NCI-H187 (cell line): ENCODE measurements at regions not wholly inside any gene's neighbourhood (a gene's known extent, or its start where the extent isn't known, plus 50 kb on each side); places are given as distances from the start of the nearest gene placed in this dataset.
"Not testable (repeated sequence)": the region's sequence is repeated elsewhere in the genome, so short reads cannot be mapped to it uniquely, and the experiment has no call there.

Experiments used
- DNase-seq, 2 experiments: peaks; one replicate each; lab custom pipeline; 2025; lab: John Stamatoyannopoulos, UW

DNA sequence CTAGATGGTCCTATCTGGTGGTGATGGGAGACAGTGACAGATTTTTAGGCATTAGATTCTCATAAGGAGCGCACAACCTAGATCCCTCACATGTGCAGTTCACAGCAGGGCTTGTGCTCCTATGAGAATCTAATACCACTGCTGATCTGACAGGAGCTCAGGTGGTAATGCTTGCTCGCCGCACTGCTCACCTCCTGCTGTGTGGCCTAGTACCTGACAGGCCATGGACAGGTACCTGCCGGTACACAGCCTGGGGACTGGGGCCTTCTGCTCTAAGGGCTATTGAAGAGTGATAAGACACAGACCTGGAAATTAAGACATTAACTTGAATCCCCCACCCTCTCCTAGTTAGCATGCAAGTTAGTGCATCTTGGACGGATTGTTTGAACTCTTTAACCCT is 64.4 kb downstream of the KLRB1 start:
- not testable (repeated sequence) for DNase-seq

GRCh38 chr12:9542827-9543226 is 64.9 kb downstream of the KLRB1 start:
- not testable (repeated sequence) for DNase-seq

- DNase-seq: not testable (repeated sequence)
Observed at GRCh38 chr12:9515925-9516324, 91.8 kb downstream of the KLRB1 start.

DNA sequence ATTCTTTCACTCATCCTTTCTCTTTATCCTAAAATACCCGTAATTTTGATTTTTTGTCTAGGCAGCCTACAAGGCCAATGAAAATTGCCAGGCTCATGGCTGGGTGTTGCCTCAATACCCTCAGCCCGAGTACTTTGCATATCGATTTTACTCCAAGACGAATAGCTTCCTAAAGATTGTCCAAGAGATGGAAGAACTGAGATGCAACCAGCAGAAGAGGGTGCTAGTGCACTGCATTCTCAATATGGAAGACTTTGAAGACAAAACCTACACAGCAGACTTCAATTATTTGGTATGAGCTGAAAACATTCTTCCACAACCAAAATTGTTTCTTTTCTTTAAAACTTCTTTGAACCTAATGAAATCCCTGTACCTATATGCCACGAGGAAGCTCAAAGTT is 95.0 kb downstream of the KLRB1 start:
- DNase-seq: not testable (repeated sequence)

GRCh38 chr12:9510392-9511011 is 97.2 kb downstream of the KLRB1 start:
- DNase-seq: not testable (repeated sequence)

GRCh38 chr12:9509464-9510161 is 98.1 kb downstream of the KLRB1 start:
- no peak for DNase-seq

- DNase-seq: no peak
Observed at GRCh38 chr12:9506746-9507145, 101.0 kb downstream of the KLRB1 start.

DNA sequence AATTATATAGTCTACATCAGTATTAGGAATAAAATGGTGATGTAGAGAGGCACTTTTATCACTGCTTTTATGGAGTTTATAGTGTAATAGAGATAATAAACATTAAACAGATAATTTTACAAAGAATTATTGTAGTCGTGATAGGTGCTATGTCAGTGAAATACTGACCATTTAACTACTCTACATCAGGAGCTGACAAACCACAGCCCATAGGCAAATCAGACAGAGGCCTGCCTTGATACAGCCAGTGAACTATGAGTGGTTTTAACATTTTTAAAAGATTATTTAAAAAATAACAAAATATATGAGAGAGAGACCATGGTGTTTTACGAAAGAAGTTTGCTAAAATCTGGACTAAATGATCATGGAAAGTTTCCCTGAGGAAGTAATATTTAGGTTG is 104.3 kb downstream of the KLRB1 start:
- DNase-seq: not testable (repeated sequence)

DNA sequence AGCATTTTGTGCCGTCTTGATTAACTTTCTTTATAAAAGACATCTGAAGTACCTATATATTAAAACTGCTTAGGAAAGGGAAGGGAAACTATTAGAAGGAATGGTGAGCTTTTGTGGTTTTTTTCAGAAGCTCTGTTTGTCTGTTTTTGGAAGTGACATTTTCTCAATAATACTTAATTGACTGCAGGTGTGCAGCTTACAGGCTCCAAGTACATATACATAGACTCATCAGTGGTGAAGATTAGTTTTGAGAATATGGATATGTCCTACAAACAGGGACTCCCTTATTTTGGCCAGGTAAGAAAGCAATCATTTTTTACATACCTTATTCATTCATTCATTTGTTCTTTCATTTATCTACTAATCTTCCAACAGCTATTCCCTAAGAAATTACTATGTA is 104.9 kb downstream of the KLRB1 start:
- not testable (repeated sequence) for DNase-seq

DNA sequence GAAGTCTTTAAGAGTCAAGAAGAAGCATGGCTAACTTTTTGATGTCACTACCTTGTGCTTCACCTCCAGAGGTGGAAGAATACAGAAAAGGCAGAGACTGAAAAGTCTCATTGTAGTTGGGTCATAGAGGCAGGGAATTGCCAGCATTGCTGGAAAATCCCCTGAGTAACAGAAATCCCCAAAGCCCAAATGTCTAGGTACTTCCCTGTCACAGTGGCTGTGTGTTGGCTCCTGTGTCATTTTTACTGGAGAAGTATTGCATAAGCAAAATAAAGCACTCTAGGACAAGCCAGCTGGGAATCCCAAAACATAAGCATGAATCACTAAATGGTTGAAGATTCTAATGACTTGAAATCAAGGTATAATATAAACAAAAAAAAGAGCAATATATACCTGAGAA is 114.4 kb downstream of the KLRB1 start:
- DNase-seq: not testable (repeated sequence)

GRCh38 chr12:9481289-9481688 is 126.4 kb downstream of the KLRB1 start:
- not testable (repeated sequence) for DNase-seq

DNA sequence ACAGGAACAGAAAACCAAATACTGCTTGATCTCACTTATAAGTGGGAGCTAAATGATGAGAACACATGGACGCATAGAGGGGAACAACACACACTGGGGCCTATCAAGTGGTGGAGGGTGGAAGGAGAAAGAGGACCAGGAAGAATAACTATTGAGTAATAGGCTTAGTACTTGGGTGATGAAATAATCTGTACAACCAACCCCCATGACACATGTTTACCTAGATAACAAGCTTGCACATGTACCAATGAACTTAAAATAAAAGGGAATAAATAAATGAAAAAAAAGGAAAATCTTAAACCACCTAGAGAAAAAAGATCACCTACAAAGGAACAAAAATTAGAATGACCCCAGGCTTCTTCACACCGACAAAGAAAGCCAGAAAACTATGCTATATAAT is 133.5 kb downstream of the KLRB1 start:
- not testable (repeated sequence) for DNase-seq

DNA sequence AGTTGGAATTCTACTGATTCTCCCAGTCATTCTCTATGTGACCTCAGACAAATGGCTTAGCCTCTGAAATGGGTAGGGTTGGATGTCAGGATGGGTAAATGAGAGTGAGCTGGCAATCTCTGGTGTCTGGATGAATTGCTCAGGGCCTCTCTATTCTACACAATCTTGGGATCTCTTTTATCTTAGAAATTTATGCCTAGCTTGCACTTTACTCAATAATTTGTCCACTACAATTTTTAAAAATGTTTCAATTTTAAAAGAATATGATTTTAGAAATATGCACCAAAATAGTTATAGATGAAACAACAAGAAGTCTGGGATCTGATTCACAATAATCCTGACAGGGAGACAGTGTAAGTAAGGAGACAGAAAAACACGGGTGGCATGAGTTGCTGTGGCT is 134.1 kb downstream of the KLRB1 start:
- DNase-seq: not testable (repeated sequence)

DNA sequence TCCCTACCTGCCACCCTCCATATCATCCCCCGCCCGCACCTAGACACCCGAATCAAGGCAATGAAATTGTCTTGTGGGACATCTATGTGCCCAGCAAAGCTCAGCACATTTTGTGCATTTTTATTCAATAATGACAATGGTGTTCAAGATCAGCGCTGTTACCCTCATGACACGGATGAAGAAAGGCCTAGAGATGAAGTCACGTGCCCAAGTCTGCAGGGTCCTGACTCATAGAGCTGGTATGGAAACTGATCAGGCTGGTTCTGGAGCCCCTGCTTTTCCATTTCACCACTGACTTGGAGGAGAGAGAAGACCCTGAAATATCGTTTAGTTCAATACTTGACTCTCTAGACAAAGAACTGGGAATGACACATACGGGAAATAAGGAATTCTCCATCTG is 136.2 kb downstream of the KLRB1 start:
- not testable (repeated sequence) for DNase-seq

DNA sequence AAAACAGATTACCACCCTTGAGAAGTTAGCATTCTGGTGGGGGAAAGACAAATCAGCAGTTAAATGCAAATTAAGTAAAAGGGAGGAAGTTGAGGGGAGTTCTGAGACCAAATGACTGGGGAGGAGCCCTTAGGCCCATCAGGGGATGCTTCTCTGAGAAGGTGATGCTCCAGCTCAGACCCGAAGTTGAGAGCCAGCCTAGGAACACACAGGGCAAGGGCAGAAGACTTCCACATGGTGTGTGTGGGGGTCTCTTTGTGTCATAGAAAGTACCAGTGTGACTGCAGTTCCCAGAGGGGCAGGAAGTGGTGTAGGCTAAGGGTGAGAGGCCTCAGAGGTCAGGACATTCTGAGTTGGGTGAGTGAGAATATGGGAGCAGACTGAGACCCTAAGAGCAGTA is 137.3 kb downstream of the KLRB1 start:
- not testable (repeated sequence) for DNase-seq

DNA sequence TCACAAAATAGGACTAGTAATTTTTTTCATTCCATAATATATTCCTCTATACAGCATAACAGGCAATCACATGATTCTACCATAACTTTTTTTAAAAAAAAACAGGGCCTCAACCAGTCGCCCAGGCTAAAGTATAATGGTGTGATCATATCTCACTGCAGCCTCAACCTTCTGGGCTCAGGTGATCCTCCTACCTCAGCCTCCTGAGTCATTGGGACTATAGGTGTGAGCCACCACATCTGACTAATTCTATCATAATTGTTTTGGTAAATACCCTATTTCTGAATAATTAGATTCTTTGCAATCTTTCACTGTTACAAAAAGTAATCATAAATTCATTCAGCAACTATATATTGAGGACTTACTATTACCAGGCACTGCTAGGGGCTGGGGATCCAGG is 137.8 kb downstream of the KLRB1 start:
- DNase-seq: not testable (repeated sequence)

DNA sequence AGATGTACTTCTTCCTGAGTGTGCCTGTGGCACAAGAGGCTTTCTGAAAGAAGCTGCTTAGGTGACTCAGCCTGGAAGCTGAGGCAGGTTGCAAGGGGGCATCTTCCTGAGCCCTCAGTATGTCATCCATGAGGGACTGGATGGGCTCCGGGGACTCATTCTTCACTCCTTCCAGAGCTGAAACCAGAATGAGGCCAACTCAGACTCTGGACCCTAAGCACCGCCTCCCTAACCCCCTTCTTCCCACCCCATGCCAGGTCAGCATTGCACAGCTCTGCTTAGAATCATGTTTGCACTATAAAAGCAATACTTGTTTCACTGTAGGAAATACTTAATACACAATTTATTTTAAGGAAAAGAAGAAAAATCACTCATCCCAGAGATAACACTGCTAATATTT is 138.3 kb downstream of the KLRB1 start:
- not testable (repeated sequence) for DNase-seq

- DNase-seq: not testable (repeated sequence)
Observed at GRCh38 chr12:9468998-9469397, 138.7 kb downstream of the KLRB1 start.

DNA sequence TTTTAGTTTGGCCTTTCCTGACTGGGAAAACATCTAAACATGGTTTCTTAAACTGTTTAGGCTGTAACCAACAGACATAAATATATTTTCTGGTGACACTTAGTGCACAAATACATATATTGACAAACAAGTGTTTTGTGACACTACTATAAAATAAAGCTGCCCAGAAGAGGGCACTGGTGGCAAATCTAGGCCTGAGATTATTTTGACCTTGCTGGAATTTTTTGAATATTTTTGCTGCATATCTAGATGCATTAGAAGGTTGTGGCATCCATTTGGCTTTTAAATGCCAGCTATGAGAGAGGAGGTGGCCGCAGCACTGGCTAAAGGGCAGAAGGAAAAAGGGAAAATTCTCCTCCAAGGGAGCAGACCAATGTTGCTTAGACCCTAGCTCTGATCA is 139.6 kb downstream of the KLRB1 start:
- DNase-seq: not testable (repeated sequence)

- no peak for DNase-seq
Observed at GRCh38 chr12:9464408-9464807, 143.3 kb downstream of the KLRB1 start.

DNA sequence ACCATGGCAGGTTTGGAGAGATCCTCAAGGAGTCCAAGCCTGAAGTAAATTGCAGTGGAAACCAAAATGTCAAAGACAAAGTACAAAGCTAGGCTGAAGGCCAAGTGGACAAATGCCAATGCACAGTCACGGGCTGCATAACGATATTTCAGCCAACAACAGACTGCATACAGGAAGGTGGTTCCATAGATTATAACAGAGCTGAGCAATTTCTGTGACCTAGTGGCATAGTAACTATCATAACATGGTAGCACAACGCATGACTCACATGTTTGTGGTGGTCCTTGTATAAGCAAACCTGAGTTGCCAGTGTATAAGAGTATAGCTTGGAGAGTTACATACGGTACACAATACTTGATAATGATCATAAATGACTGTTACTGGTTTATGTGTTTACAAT is 152.2 kb downstream of the KLRB1 start:
- DNase-seq: not testable (repeated sequence)

DNA sequence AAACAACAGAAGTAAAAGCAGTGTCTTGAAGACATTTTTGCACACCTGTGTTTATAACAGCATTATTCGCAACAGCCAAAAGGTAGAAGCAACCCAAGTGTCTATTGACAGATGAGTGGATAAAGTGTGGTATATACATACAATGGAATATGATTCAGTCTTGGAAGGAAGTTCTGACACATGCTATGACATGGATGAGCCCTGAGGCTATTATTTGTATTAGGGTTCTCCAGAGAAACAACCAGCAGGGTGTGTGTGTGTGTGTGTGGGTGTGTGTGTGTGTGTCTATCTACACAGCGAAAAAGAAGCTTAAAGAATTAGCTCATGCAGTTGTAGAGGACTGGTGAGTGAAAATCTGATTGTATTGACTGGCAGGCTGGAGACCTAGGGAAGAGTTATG is 153.7 kb downstream of the KLRB1 start:
- DNase-seq: not testable (repeated sequence)

GRCh38 chr12:9450127-9450567 is 157.6 kb downstream of the KLRB1 start:
- DNase-seq: not testable (repeated sequence)
